ENCODE measurements at regions not wholly inside any gene's neighbourhood (a gene's known extent, or its start where the extent isn't known, plus 50 kb on each side); places are given as distances from the start of the nearest gene placed in this dataset.
"Not testable (repeated sequence)": the region's sequence is repeated elsewhere in the genome, so short reads cannot be mapped to it uniquely, and the experiment has no call there.

DNA sequence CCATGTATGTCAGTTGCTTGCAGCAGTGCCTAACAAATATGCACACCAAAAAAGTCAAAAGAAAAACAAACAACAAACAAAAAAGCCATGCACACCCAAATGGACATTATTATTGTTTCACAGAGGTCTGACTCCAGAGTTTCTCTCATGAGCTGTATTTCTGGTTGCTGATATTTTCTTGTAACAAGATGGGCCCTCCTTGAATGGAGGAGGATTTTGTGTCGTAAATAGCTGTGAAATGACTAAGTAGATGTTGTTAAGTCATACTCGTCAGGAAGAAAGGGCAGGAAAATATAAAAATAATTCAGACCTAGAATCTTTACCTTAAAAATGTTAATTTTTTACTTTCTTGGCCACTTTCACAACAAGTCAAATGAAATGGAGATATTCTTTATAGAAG lies 96.0 kb downstream of the PLEKHG1 start:
- no peak for DNase-seq
- Histone ChIP-seq H3K36me3 (ENCODE audit: low read depth, missing control alignments) (no peaks in the 10 kb centered on the region), H3K4me1 (no peaks in the 10 kb centered on the region), H3K9me3 (no peaks in the 10 kb centered on the region), H3K27ac (no peak overlapping the region), H3K4me3 (no peak overlapping the region), H3K27me3 (no peaks in the 10 kb centered on the region)
- intact Hi-C loops (cut with DNase I; ENCODE audit: low total_unique reads), result no loop called here
- 60% methylated on average over 2 of the region's 2 CpGs for WGBS, 2 donors
- TF ChIP-seq POLR2A (IDR thresholded peaks at IDR 0.05), result no peak

DNA sequence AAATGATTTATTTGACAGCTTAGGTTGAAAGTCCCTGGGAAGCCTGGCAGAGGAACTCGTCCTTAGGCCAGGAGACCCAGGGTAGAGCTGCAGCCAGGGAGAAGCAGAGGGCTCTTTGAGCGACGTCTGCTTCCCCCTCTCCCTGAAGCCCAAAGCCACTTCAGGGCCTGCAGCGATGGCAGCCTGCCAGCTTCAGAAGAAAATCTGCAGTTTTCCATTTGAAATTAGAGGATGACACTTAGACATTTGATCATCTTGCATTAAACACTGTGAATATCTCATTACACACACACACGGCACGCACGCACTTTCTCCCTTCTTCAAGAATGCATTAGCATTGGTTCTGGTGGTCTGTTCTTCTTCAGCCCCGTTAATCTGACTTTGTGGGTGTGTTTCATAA lies 96.5 kb downstream of the PLEKHG1 start:
- DNase-seq, result no peak
- intact Hi-C loops (cut with DNase I; ENCODE audit: low total_unique reads), result no loop called here
- Histone ChIP-seq H3K4me3 (no peak overlapping the region), H3K4me1 (no peaks in the 10 kb centered on the region), H3K27me3 (no peaks in the 10 kb centered on the region), H3K27ac (no peak overlapping the region), H3K36me3 (ENCODE audit: low read depth, missing control alignments) (no peaks in the 10 kb centered on the region), H3K9me3 (no peaks in the 10 kb centered on the region)
- 66 to 77% methylated on average over 8 of the region's 8 CpGs for WGBS, 2 donors
- TF ChIP-seq POLR2A (IDR thresholded peaks at IDR 0.05), result no peak
- TF ChIP-seq, protein P1, sequence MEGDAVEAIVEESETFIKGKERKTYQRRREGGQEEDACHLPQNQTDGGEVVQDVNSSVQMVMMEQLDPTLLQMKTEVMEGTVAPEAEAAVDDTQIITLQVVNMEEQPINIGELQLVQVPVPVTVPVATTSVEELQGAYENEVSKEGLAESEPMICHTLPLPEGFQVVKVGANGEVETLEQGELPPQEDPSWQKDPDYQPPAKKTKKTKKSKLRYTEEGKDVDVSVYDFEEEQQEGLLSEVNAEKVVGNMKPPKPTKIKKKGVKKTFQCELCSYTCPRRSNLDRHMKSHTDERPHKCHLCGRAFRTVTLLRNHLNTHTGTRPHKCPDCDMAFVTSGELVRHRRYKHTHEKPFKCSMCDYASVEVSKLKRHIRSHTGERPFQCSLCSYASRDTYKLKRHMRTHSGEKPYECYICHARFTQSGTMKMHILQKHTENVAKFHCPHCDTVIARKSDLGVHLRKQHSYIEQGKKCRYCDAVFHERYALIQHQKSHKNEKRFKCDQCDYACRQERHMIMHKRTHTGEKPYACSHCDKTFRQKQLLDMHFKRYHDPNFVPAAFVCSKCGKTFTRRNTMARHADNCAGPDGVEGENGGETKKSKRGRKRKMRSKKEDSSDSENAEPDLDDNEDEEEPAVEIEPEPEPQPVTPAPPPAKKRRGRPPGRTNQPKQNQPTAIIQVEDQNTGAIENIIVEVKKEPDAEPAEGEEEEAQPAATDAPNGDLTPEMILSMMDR (IDR thresholded peaks at IDR 0.05), result no peak

DNA sequence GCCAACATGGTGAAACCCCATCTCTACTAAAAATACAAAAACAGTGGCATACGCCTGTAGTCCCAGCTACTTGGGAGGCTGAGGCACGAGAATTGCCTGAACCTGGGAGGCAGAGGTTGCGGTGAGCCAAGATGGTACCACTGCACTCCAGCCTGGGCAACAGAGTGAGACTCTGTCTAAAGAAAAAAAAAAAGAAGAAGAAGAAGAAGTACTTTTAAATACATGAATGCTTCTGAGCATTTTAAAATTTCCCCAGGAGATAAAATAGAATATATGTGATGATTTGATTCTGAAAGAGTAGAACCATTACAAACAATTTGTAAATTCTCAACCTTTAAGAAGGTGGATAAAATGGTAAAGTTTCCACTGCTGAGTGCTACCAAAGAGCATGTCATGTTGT lies 97.2 kb downstream of the PLEKHG1 start:
- intact Hi-C loops (cut with DNase I; ENCODE audit: low total_unique reads); H3K36me3 ChIP-seq (ENCODE audit: low read depth, missing control alignments); H3K4me1 ChIP-seq; H3K9me3 ChIP-seq; H3K4me3 ChIP-seq; H3K27ac ChIP-seq; H3K27me3 ChIP-seq; DNase-seq: not testable (repeated sequence)
- 90 to 92% methylated on average over 3 of the region's 3 CpGs for WGBS, 2 donors

DNA sequence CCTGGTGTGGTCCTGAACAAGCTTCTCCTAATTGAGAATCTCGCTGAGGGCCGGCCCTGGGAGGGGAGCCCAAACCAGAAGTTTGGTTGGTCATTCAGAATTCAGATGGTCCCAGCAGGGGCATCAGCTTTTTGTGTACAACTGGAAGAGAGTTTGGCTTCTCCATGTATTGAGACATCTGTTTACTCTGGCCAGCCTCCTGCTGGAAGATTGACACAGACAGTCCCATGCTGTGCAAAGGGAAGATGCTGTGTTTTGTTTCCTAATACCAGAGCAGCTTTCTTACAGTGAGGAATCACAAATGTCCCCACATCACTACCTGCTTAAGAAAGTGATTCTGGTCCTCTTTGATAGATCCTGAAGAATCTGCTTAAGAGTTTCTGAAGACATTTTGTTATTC lies 97.8 kb downstream of the PLEKHG1 start:
- no peaks in the 10 kb centered on the region for H3K4me1 ChIP-seq
- no peak overlapping the region for H3K27ac ChIP-seq
- intact Hi-C loops (cut with DNase I; ENCODE audit: low total_unique reads), result no loop called here
- TF ChIP-seq, protein P1 (IDR thresholded peaks at IDR 0.05), result no peak
- TF ChIP-seq POLR2A (IDR thresholded peaks at IDR 0.05), result no peak
- no peaks in the 10 kb centered on the region for H3K9me3 ChIP-seq
- H3K4me3 ChIP-seq, result no peak overlapping the region
- no peak for DNase-seq
- H3K36me3 ChIP-seq (ENCODE audit: low read depth, missing control alignments), result no peaks in the 10 kb centered on the region
- H3K27me3 ChIP-seq, result no peaks in the 10 kb centered on the region
- 91 to 100% methylated on average over 2 of the region's 2 CpGs for WGBS, 2 donors

DNA sequence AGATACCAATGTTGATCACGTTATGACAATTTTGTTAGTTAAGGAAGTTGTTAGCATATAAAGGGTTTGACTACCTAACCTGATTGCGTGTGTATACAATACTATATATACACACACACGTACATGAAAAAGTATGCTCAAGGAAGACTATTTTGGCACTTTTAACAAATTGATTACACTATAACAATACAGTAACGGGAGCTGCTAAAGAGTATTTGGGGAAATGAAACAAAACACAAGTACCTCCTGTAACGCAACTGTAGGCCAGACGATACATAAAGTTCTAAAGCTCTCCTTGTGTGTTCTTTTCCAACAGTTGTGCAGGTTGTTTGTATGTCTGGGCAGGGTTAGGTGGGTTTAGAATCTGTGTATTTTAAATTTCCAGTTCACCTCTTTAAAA lies 98.7 kb downstream of the PLEKHG1 start:
- Histone ChIP-seq H3K9me3 (no peaks in the 10 kb centered on the region), H3K27ac (no peak overlapping the region), H3K4me3 (no peak overlapping the region), H3K27me3 (no peaks in the 10 kb centered on the region), H3K4me1 (no peaks in the 10 kb centered on the region), H3K36me3 (ENCODE audit: low read depth, missing control alignments) (no peaks in the 10 kb centered on the region)
- 67 to 68% methylated on average over 6 of the region's 6 CpGs for WGBS, 2 donors
- DNase-seq, result no peak
- intact Hi-C loops (cut with DNase I; ENCODE audit: low total_unique reads), result no loop called here
- TF ChIP-seq, protein P1 (IDR thresholded peaks at IDR 0.05), result no peak
- no peak for TF ChIP-seq POLR2A (IDR thresholded peaks at IDR 0.05)

DNA sequence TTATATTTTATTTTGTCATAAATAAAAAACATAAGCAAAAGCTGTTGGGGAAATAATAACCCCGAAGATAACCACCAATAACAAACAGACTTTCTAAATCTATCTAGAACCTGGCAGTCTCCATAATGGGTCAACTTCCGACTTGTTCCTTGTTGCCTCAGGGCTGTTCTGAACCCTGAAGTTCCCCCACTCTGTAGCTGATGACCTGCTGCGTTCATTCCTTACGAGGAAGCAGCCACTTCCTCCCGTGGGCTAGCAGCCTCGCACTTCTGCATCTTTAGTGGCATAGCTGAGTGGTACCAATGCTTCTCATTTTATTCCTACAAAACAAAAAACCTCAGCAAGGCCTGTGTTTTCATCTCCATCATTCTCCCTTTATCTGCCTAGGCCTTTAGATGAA lies 103.0 kb downstream of the PLEKHG1 start:
- intact Hi-C loops (cut with DNase I; ENCODE audit: low total_unique reads), result no loop called here
- no peak for DNase-seq
- Histone ChIP-seq H3K9me3 (no peaks in the 10 kb centered on the region), H3K27me3 (no peaks in the 10 kb centered on the region), H3K4me1 (peaks cover 8% of the 10 kb centered on the region), H3K27ac (peak overlapping the region in 1 of 2 donors; percentile 29), H3K36me3 (ENCODE audit: low read depth, missing control alignments) (no peaks in the 10 kb centered on the region), H3K4me3 (no peak overlapping the region)
- 64 to 90% methylated on average over 6 of the region's 6 CpGs for WGBS, 2 donors
- TF ChIP-seq, protein P1 (IDR thresholded peaks at IDR 0.05), result no peak
- no peak for TF ChIP-seq POLR2A (IDR thresholded peaks at IDR 0.05)

Data from testis (tissue), 2 donors.